K562 (cell line): ENCODE measurements at regions not wholly inside any gene's neighbourhood (a gene's known extent, or its start where the extent isn't known, plus 50 kb on each side); places are given as distances from the start of the nearest gene placed in this dataset.

Source experiments
- ATAC-seq: fragments of 200-7000 bp; cut with Tn5 transposase; 3 replicates; pipeline ENCODE4 v1.9.1; 2020; ENCODE audit warnings: moderate library complexity
- BruUV-seq: library from RNA; stranded (reverse); fragments of 400-500 nt; replicated peaks from 2 replicates; lab custom pipeline; 2021; lab: Mats Ljungman, UMichigan
- CTCF ChIA-PET: fragments of 300-600 bp; formaldehyde crosslinking; extraction: SDS; loops from one replicate; lab custom pipeline; 2021; ENCODE audit warnings: low intra/inter-chr PET ratio; lab: Yijun Ruan, JAX
- POLR2A ChIA-PET: fragments of 300-600, 350-650 bp; sonication (Branson Sonifier 250); formaldehyde crosslinking; extraction: SDS; loops from one replicate; lab custom pipeline; 2021; ENCODE audit warnings: antibody characterized with exemption, inconsistent platforms; lab: Yijun Ruan, JAX
- DNase-seq, 4 experiments: peaks; one replicate each; pipeline versions ENCODE4 v3.0.0 to v3.0.0-alpha.2; 2011 to 2018; ENCODE audit warnings: low spot score in 3 of 4, mixed read lengths in 3 of 4; ENCODE audit errors: extremely low read depth in 1 of 4
- FAIRE-seq: peaks from 2 replicates; lab custom pipeline; 2011; peaks lifted over from hg19 to GRCh38; lab: Jason Lieb, UNC
- H2AFZ ChIP-seq: 2 replicates; pipeline ENCODE4 v1.6.0; 2011; ENCODE audit warnings: low read depth, low read length, control low read depth, inconsistent platforms
- H3K27ac ChIP-seq: fragments of 200-600 bp; 3 replicates; pipeline ENCODE4 v1.8.0; 2011; ENCODE audit warnings: low read depth, mild to moderate bottlenecking, control low read depth, inconsistent platforms, low read length, moderate library complexity, mixed read lengths; ENCODE audit errors: extremely low read depth
- H3K27me3 ChIP-seq, 2 experiments: fragments of 300-600 bp in 1 of 2; 2 replicates in 1 of 2; 3 replicates in 1 of 2; pipeline versions ENCODE4 v1.6.0 to v1.8.0; 2011; ENCODE audit warnings: inconsistent platforms in 2 of 2, low read length in 2 of 2, mild to moderate bottlenecking in 1 of 2, mixed read lengths in 1 of 2, moderate library complexity in 1 of 2; ENCODE audit not compliant: control insufficient read depth in 2 of 2, insufficient read depth in 2 of 2
- H3K36me3 ChIP-seq: fragments of 300-600 bp; 3 replicates; pipeline ENCODE4 v1.8.0; 2011; ENCODE audit warnings: mild to moderate bottlenecking, low read length, inconsistent platforms; ENCODE audit not compliant: control insufficient read depth, insufficient read depth
- H3K4me1 ChIP-seq, 2 experiments: fragments of 200-600 bp in 1 of 2; replicated peaks in 1 of 2; 2 replicates in 1 of 2; 3 replicates in 1 of 2; pipeline versions ENCODE4 v1.5.1 to v1.8.0; 2011; ENCODE audit warnings: inconsistent platforms in 2 of 2, low read length in 2 of 2, mild to moderate bottlenecking in 1 of 2, mixed read lengths in 1 of 2, moderate library complexity in 1 of 2; ENCODE audit not compliant: control insufficient read depth in 2 of 2, insufficient read depth in 2 of 2
- H3K4me2 ChIP-seq: 2 replicates; pipeline ENCODE4 v1.6.1; 2011; ENCODE audit warnings: low read length, control low read depth, inconsistent platforms, mixed read lengths; ENCODE audit not compliant: insufficient read depth
- H3K4me3 ChIP-seq: fragments of 200-600 bp; sonication (generic), shearing (Covaris generic); 2 replicates; pipeline ENCODE4 v1.5.1; 2016; ENCODE audit warnings: control low read depth, inconsistent platforms
- H3K79me2 ChIP-seq: fragments of 200-600 bp; 3 replicates; pipeline ENCODE4 v1.8.0; 2011; ENCODE audit warnings: low read length, inconsistent platforms; ENCODE audit not compliant: control insufficient read depth, insufficient read depth
- H3K9ac ChIP-seq, 2 experiments: 2 replicates each; pipeline versions ENCODE4 v1.6.0 to v1.6.1; 2011; ENCODE audit warnings: low read depth in 2 of 2, low read length in 2 of 2, control low read depth in 1 of 2, inconsistent platforms in 1 of 2, mild to moderate bottlenecking in 1 of 2, mixed read lengths in 1 of 2; ENCODE audit not compliant: insufficient read depth in 1 of 2
- H3K9me1 ChIP-seq: one replicate; pipeline ENCODE4 v1.6.0; 2011; ENCODE audit warnings: inconsistent platforms, mild to moderate bottlenecking, low read length, moderate library complexity; ENCODE audit not compliant: control insufficient read depth, insufficient read depth
- H3K9me3 ChIP-seq: replicated peaks from 2 replicates; pipeline ENCODE4 v1.5.1; 2011; ENCODE audit warnings: low read depth, low read length, inconsistent platforms; ENCODE audit not compliant: control insufficient read depth, insufficient read depth
- H4K20me1 ChIP-seq: replicated peaks from 2 replicates; pipeline ENCODE4 v1.6.1; 2011; ENCODE audit warnings: low read length, inconsistent platforms, mixed read lengths; ENCODE audit not compliant: control insufficient read depth, insufficient read depth
- ARID2 ChIP-seq: fragments of 450-650 bp; IDR thresholded peaks from 2 replicates; pipeline ENCODE4 v1.6.1; 2017; ENCODE audit warnings: antibody characterized with exemption, mild to moderate bottlenecking
- ATF7 ChIP-seq: fragments of 450-650 bp; IDR thresholded peaks from 2 replicates; pipeline ENCODE4 v1.7.1; 2014; ENCODE audit warnings: mild to moderate bottlenecking, moderate library complexity
- C11orf30 ChIP-seq: fragments of 450-650 bp; IDR thresholded peaks from 2 replicates; pipeline ENCODE4 v1.6.1; 2016; ENCODE audit warnings: low read depth, mild to moderate bottlenecking
- CBFA2T3 ChIP-seq: fragments of 450-650 bp; IDR thresholded peaks from 2 replicates; pipeline ENCODE4 v1.6.1; 2017
- CCNT2 ChIP-seq: IDR thresholded peaks from 2 replicates; pipeline ENCODE4 v1.6.1; 2011; ENCODE audit warnings: borderline replicate concordance, low read depth, mild to moderate bottlenecking, moderate library complexity, mixed read lengths, low read length; ENCODE audit not compliant: insufficient read length; ENCODE audit errors: extremely low read depth
- IRF2 ChIP-seq: sonication (generic); formaldehyde crosslinking; IDR thresholded peaks from 2 replicates; pipeline ENCODE4 v1.8.1; 2022; ENCODE audit warnings: mild to moderate bottlenecking, missing genetic modification reagents
- LARP7 ChIP-seq: fragments of 450-650 bp; IDR thresholded peaks from 2 replicates; pipeline ENCODE4 v1.6.1; 2016
- MAFF ChIP-seq: IDR thresholded peaks from 2 replicates; pipeline ENCODE4 v1.6.1; 2012; ENCODE audit warnings: low read length, improper control_type of control experiment
- MAFG ChIP-seq: fragments of 450-650 bp; conservative IDR thresholded peaks from 2 replicates; pipeline ENCODE4 v1.6.1; 2016; ENCODE audit warnings: missing genetic modification characterization, missing compliant biosample characterization
- MAFK ChIP-seq: IDR thresholded peaks from 2 replicates; pipeline ENCODE4 v1.6.1; 2011; ENCODE audit warnings: low read length, improper control_type of control experiment
- POLR2AphosphoS2 ChIP-seq: IDR thresholded peaks from 2 replicates; pipeline ENCODE4 v1.6.1; 2012; ENCODE audit warnings: low read length, improper control_type of control experiment
- SMAD2 ChIP-seq: fragments of 150-350 bp; IDR thresholded peaks from 2 replicates; pipeline ENCODE4 v1.6.1; 2014; ENCODE audit warnings: low read depth, mild to moderate bottlenecking, low read length
- SREBF2 ChIP-seq: sonication (generic); formaldehyde crosslinking; IDR thresholded peaks from 2 replicates; pipeline ENCODE4 v1.4.0; 2020; ENCODE audit warnings: mild to moderate bottlenecking, missing genetic modification reagents
- SRSF7 ChIP-seq: fragments of 200-400 bp; formaldehyde crosslinking; optimal IDR thresholded peaks from 2 replicates; pipeline ENCODE3; 2017; ENCODE audit warnings: mild to moderate bottlenecking, low read depth, low read length
- TBP ChIP-seq: optimal IDR thresholded peaks from 2 replicates; pipeline ENCODE3; 2011; ENCODE audit warnings: low read depth, low read length, improper control_type of control experiment
- ZNF316 ChIP-seq: fragments of 450-650 bp; IDR thresholded peaks from 2 replicates; pipeline ENCODE4 v1.6.1; 2016
- WGBS: fragments of 100-300 bp; shearing (Covaris generic); methylation state at CpG from one replicate; pipeline ENCODE4 v1.1.6; 2016; ENCODE audit warnings: low coverage, mixed read lengths; ENCODE audit not compliant: insufficient coverage; ENCODE audit errors: missing lambda C conversion rate; 5-methylcytosine and 5-hydroxymethylcytosine counted together
- in situ Hi-C: fragments of 300-500 bp; cut with MboI; formaldehyde crosslinking; loops from 4 replicates; pipeline ENCODE4 v1.15.0; 2018; ENCODE audit warnings: inconsistent platforms, mixed read lengths
- intact Hi-C: fragments of 100-400 bp; cut with micrococcal nuclease; formaldehyde crosslinking; loops from 2 replicates; pipeline ENCODE4 v1.14.2; 2022
- TF ChIP-seq, protein P1 (sequence below): fragments of 450-650 bp; IDR thresholded peaks from 2 replicates; pipeline ENCODE4 v1.6.1; 2017; ENCODE audit warnings: antibody characterized with exemption, mild to moderate bottlenecking

DNA sequence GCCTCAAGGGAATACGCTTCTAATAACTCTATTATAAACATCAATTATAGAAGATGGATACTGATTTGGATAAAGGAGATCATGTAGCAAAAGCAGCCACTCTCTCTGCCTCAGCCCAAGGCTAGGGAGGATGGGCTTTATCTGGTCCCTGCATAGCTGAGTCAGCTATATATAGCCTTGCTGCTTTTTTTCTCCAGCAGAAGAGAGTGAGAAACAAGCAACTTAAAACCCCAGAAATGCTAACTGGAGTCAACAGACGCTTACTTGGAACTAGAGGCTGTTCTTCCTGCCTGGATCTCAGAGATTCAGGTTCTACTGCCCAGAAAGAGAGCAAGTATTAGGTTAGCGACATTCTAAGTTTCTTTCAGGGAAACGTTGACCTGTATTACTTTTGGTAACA is 426.7 kb upstream of the KLHL29 start:
- 0% methylated on average over 4 of the region's 4 CpGs for WGBS
- H3K79me2 ChIP-seq = no peaks in the 10 kb centered on the region
- POLR2A ChIA-PET = no interaction called here
- no peaks in the 10 kb centered on the region for H4K20me1 ChIP-seq
- no peak overlapping the region for H3K27ac ChIP-seq
- FAIRE-seq = no peak
- H3K4me2 ChIP-seq = no peak overlapping the region
- no TSS peak for BruUV-seq
- TF ChIP-seq SREBF2 (CRISPR knock-in tag) (no peak), ATF7 (no peak), MAFG (peak; percentile 30; the same call in 1 of the 2 replicates), LARP7 (no peak), TBP (no peak), IRF2 (CRISPR knock-in tag) (no peak), C11orf30 (peak; percentile 9; the same call in 1 of the 2 replicates), ARID2 (no peak), SRSF7 (no peak), ZNF316 (peak; percentile 19; the same call in 1 of the 2 replicates), MAFK (0 out of 2 replicates have a peak, but pooled peaks have one; percentile 12), CCNT2 (no peak), SMAD2 (no peak), CBFA2T3 (no peak), POLR2AphosphoS2 (no peak), MAFF (peak; percentile 37; the same call in 1 of the 2 replicates)
- TF ChIP-seq, protein P1, sequence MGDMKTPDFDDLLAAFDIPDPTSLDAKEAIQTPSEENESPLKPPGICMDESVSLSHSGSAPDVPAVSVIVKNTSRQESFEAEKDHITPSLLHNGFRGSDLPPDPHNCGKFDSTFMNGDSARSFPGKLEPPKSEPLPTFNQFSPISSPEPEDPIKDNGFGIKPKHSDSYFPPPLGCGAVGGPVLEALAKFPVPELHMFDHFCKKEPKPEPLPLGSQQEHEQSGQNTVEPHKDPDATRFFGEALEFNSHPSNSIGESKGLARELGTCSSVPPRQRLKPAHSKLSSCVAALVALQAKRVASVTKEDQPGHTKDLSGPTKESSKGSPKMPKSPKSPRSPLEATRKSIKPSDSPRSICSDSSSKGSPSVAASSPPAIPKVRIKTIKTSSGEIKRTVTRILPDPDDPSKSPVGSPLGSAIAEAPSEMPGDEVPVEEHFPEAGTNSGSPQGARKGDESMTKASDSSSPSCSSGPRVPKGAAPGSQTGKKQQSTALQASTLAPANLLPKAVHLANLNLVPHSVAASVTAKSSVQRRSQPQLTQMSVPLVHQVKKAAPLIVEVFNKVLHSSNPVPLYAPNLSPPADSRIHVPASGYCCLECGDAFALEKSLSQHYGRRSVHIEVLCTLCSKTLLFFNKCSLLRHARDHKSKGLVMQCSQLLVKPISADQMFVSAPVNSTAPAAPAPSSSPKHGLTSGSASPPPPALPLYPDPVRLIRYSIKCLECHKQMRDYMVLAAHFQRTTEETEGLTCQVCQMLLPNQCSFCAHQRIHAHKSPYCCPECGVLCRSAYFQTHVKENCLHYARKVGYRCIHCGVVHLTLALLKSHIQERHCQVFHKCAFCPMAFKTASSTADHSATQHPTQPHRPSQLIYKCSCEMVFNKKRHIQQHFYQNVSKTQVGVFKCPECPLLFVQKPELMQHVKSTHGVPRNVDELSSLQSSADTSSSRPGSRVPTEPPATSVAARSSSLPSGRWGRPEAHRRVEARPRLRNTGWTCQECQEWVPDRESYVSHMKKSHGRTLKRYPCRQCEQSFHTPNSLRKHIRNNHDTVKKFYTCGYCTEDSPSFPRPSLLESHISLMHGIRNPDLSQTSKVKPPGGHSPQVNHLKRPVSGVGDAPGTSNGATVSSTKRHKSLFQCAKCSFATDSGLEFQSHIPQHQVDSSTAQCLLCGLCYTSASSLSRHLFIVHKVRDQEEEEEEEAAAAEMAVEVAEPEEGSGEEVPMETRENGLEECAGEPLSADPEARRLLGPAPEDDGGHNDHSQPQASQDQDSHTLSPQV = no peak
- TF ChIP-seq, all 486 proteins: peak for 5
- CTCF ChIA-PET = no interaction called here
- H2AFZ ChIP-seq = no peak overlapping the region
- no peaks in the 10 kb centered on the region for H3K9me3 ChIP-seq
- no peak overlapping the region for H3K9ac ChIP-seq
- H3K4me3 ChIP-seq = no peak overlapping the region
- no peaks in the 10 kb centered on the region for H3K36me3 ChIP-seq
- H3K4me1 ChIP-seq = no peaks in the 10 kb centered on the region
- ATAC-seq (no peak), DNase-seq (no peak)
- intact Hi-C loops (no loop called here), in situ Hi-C loops (no loop called here)
- no peaks in the 10 kb centered on the region for H3K9me1 ChIP-seq
- H3K27me3 ChIP-seq = no peaks in the 10 kb centered on the region
